IMR-90 (cell line): ENCODE measurements at regions not wholly inside any gene's neighbourhood (a gene's known extent, or its start where the extent isn't known, plus 50 kb on each side); places are given as distances from the start of the nearest gene placed in this dataset.

ENCODE experiments used
- BHLHE40 ChIP-seq: fragments of 150-350 bp; IDR thresholded peaks from 2 replicates; pipeline ENCODE4 v1.6.1; 2016; ENCODE audit warnings: mild to moderate bottlenecking, low read depth, low read length
- CEBPB ChIP-seq: IDR thresholded peaks from 2 replicates; pipeline ENCODE4 v1.6.1; 2012; ENCODE audit warnings: low read depth, low read length, improper control_type of control experiment
- CTCF ChIP-seq: conservative IDR thresholded peaks from 2 replicates; pipeline ENCODE4 v1.5.1; 2012; ENCODE audit warnings: mild to moderate bottlenecking, low read depth, low read length, improper control_type of control experiment
- ELK1 ChIP-seq: fragments of 150-350 bp; IDR thresholded peaks from 2 replicates; pipeline ENCODE4 v1.6.1; 2016; ENCODE audit warnings: low read depth, mild to moderate bottlenecking, low read length, moderate library complexity, borderline replicate concordance
- FOS ChIP-seq: fragments of 150-350 bp; IDR thresholded peaks from 2 replicates; pipeline ENCODE4 v1.6.1; 2016; ENCODE audit warnings: low read depth, low read length
- MAFK ChIP-seq: IDR thresholded peaks from 2 replicates; pipeline ENCODE4 v1.6.1; 2012; ENCODE audit warnings: low read depth, low read length, improper control_type of control experiment
- MXI1 ChIP-seq: IDR thresholded peaks from 2 replicates; pipeline ENCODE4 v1.6.1; 2012; ENCODE audit warnings: low read depth, mild to moderate bottlenecking, low read length, moderate library complexity, borderline replicate concordance
- POLR2A ChIP-seq: IDR thresholded peaks from 2 replicates; pipeline ENCODE4 v1.6.1; 2012; ENCODE audit warnings: mild to moderate bottlenecking, low read depth, low read length
- RAD21 ChIP-seq: IDR thresholded peaks from 2 replicates; pipeline ENCODE4 v1.6.1; 2012; ENCODE audit warnings: low read length, improper control_type of control experiment
- RCOR1 ChIP-seq: IDR thresholded peaks from 2 replicates; pipeline ENCODE4 v1.6.1; 2012; ENCODE audit warnings: mild to moderate bottlenecking, low read length, improper control_type of control experiment; ENCODE audit not compliant: insufficient replicate concordance
- RFX5 ChIP-seq: IDR thresholded peaks from 2 replicates; pipeline ENCODE4 v1.8.0; 2012; ENCODE audit warnings: low read depth, mild to moderate bottlenecking, low read length, moderate library complexity
- SMC3 ChIP-seq: fragments of 150-350 bp; IDR thresholded peaks from 2 replicates; pipeline ENCODE4 v1.6.1; 2016; ENCODE audit warnings: low read depth, mild to moderate bottlenecking, antibody characterized with exemption, low read length, moderate library complexity
- USF2 ChIP-seq: fragments of 150-350 bp; IDR thresholded peaks from 2 replicates; pipeline ENCODE4 v1.6.1; 2017; ENCODE audit warnings: mild to moderate bottlenecking, antibody characterized with exemption, low read length, low read depth

GRCh38 chr17:69961501-69962145, 113.4 kb upstream of the KCNJ16 start:
- no peak for TF ChIP-seq CTCF
- no peak for TF ChIP-seq RFX5
- TF ChIP-seq RAD21: no peak
- TF ChIP-seq POLR2A: no peak
- TF ChIP-seq USF2: no peak
- no peak for TF ChIP-seq BHLHE40
- TF ChIP-seq FOS: no peak
- TF ChIP-seq RCOR1: no peak
- TF ChIP-seq CEBPB: no peak
- TF ChIP-seq SMC3: no peak
- TF ChIP-seq MAFK: no peak
- TF ChIP-seq ELK1: no peak
- TF ChIP-seq MXI1: no peak
